BE2C (cell line): ENCODE measurements at regions not wholly inside any gene's neighbourhood (a gene's known extent, or its start where the extent isn't known, plus 50 kb on each side); places are given as distances from the start of the nearest gene placed in this dataset.

ENCODE experiments used
- DNase-seq: peaks from one replicate; pipeline ENCODE4 v3.0.0-alpha.2; 2020
- H3K27me3 ChIP-seq: fragments of 250-450 bp; sonication (Bioruptor Pico); 2 replicates; pipeline ENCODE4 v1.5.1; 2020; ENCODE audit warnings: mild to moderate bottlenecking
- H3K36me3 ChIP-seq: fragments of 250-450 bp; sonication (Bioruptor Pico); 2 replicates; pipeline ENCODE4 v1.5.1; 2020; ENCODE audit warnings: mild to moderate bottlenecking
- H3K4me1 ChIP-seq: fragments of 250-450 bp; sonication (Bioruptor Pico); 2 replicates; pipeline ENCODE4 v1.5.1; 2020
- H3K4me3 ChIP-seq: 2 replicates; pipeline ENCODE4 v1.5.1; 2011; ENCODE audit warnings: low read depth, low read length
- H3K9me3 ChIP-seq: fragments of 250-450 bp; sonication (Bioruptor Pico); 2 replicates; pipeline ENCODE4 v1.5.1; 2020
- TF ChIP-seq, protein P1 (sequence below): IDR thresholded peaks from 2 replicates; pipeline ENCODE4 v1.5.1; 2012; ENCODE audit warnings: mild to moderate bottlenecking, low read depth, low read length

DNA sequence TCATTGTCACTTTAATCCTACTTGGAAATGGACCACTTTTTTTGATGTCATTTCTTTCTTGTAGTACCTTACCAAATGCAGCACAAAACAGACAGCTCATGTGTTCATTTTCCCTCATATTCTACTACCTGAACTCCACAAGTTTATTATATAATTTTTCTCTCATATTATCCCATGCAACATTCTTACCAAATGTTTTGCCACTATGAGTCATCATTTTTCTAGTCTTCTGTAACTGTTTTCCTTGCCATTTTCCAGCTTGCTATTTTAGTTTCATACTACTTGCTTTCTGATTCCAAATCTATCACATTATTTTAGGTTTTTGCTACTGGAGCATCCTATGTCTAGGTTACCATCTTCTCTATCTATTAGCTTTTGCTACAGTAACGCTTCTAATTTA lies 332.7 kb downstream of the ZFHX3 start:
- H3K4me3 ChIP-seq, result no peak overlapping the region
- no peaks in the 10 kb centered on the region for H3K4me1 ChIP-seq
- TF ChIP-seq, protein P1, sequence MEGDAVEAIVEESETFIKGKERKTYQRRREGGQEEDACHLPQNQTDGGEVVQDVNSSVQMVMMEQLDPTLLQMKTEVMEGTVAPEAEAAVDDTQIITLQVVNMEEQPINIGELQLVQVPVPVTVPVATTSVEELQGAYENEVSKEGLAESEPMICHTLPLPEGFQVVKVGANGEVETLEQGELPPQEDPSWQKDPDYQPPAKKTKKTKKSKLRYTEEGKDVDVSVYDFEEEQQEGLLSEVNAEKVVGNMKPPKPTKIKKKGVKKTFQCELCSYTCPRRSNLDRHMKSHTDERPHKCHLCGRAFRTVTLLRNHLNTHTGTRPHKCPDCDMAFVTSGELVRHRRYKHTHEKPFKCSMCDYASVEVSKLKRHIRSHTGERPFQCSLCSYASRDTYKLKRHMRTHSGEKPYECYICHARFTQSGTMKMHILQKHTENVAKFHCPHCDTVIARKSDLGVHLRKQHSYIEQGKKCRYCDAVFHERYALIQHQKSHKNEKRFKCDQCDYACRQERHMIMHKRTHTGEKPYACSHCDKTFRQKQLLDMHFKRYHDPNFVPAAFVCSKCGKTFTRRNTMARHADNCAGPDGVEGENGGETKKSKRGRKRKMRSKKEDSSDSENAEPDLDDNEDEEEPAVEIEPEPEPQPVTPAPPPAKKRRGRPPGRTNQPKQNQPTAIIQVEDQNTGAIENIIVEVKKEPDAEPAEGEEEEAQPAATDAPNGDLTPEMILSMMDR, result no peak
- no peak for DNase-seq
- H3K9me3 ChIP-seq, result no peaks in the 10 kb centered on the region
- no peaks in the 10 kb centered on the region for H3K36me3 ChIP-seq
- H3K27me3 ChIP-seq, result no peaks in the 10 kb centered on the region

DNA sequence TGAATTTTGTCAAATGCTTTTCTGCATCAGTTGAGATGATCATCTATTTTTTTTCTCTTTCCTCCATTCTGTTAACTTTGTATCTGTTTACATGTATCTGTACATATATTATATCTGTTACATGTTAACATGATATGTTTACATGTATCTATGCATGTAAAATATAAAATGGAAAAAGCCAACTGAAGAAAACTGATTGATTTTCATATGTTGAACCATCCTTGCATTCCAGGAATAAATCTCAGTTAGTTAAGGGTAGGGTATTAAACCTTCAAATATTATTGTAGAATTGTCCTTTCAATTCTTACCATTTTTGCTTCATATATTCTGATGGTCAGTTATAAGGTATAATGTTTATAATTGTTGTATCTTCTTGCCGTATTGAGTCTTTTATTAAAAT lies 336.1 kb downstream of the ZFHX3 start:
- Histone ChIP-seq H3K36me3 (no peaks in the 10 kb centered on the region), H3K4me1 (no peaks in the 10 kb centered on the region), H3K9me3 (no peaks in the 10 kb centered on the region), H3K27me3 (no peaks in the 10 kb centered on the region), H3K4me3 (no peak overlapping the region)
- TF ChIP-seq, protein P1, result no peak
- no peak for DNase-seq

GRCh38 chr16:72705801-72706200 lies 342.1 kb downstream of the ZFHX3 start:
- no peaks in the 10 kb centered on the region for H3K9me3 ChIP-seq
- no peaks in the 10 kb centered on the region for H3K36me3 ChIP-seq
- no peaks in the 10 kb centered on the region for H3K27me3 ChIP-seq
- no peak overlapping the region for H3K4me3 ChIP-seq
- TF ChIP-seq, protein P1, result no peak
- H3K4me1 ChIP-seq, result no peaks in the 10 kb centered on the region
- DNase-seq, result no peak

DNA sequence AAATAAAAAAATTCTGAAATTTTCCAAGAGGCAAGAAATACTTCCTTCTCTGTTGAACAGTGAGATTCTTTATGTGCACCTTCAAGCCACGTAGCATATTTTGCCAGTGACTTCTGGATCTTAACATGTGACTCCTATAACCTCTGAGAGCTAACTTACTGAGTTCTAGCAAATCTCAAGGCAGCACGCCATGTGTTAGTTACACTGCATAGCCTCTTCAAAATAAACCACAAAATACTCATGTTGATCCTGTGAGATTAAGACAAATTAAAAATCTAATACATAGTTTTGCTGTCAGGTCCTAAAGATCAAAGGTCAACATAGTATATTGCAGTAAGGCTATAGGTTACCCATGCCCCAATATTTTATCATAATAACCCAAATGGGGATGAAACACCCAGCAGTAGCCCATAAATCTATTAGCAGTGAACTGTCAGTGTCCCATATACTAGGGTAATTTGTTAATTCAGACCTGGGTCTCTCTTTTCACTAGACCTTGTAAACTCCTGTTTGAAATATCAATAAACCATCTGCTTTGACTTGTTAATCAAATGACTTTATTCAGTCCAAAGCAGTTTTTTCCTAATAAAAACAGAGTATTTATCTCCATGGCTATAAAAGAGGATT lies 343.1 kb downstream of the ZFHX3 start:
- no peaks in the 10 kb centered on the region for H3K9me3 ChIP-seq
- H3K4me1 ChIP-seq, result no peaks in the 10 kb centered on the region
- H3K27me3 ChIP-seq, result no peaks in the 10 kb centered on the region
- no peak for DNase-seq
- H3K4me3 ChIP-seq, result no peak overlapping the region
- TF ChIP-seq, protein P1, result no peak
- H3K36me3 ChIP-seq, result no peaks in the 10 kb centered on the region

GRCh38 chr16:72689851-72690250 lies 358.1 kb downstream of the ZFHX3 start:
- Histone ChIP-seq H3K27me3 (no peaks in the 10 kb centered on the region), H3K4me3 (no peak overlapping the region), H3K36me3 (no peaks in the 10 kb centered on the region), H3K4me1 (no peaks in the 10 kb centered on the region), H3K9me3 (no peaks in the 10 kb centered on the region)
- TF ChIP-seq, protein P1, result no peak
- no peak for DNase-seq

- TF ChIP-seq, protein P1, result no peak
- no peak for DNase-seq
- Histone ChIP-seq H3K27me3 (no peaks in the 10 kb centered on the region), H3K36me3 (no peaks in the 10 kb centered on the region), H3K4me1 (no peaks in the 10 kb centered on the region), H3K4me3 (no peak overlapping the region), H3K9me3 (no peaks in the 10 kb centered on the region)
Measured at GRCh38 chr16:72680732-72681131, 367.2 kb downstream of the ZFHX3 start.
